Endodermal cell (in vitro differentiated cells): ENCODE measurements at regions not wholly inside any gene's neighbourhood (a gene's known extent, or its start where the extent isn't known, plus 50 kb on each side); places are given as distances from the start of the nearest gene placed in this dataset.

ENCODE experiments used
- DNase-seq: peaks from one replicate; pipeline ENCODE4 v3.0.0-alpha.2; 2017
- H3K27ac ChIP-seq: 2 replicates; pipeline ENCODE4 v1.5.1; 2013; ENCODE audit warnings: mild to moderate bottlenecking, low read depth, low read length, moderate library complexity
- H3K27me3 ChIP-seq: 2 replicates; pipeline ENCODE4 v1.6.1; 2013; ENCODE audit warnings: mild to moderate bottlenecking, low read length, moderate library complexity; ENCODE audit not compliant: insufficient read depth, control insufficient read depth, poor library complexity, severe bottlenecking
- H3K36me3 ChIP-seq: 2 replicates; pipeline ENCODE4 v1.7.0; 2013; ENCODE audit warnings: mild to moderate bottlenecking, low read length, moderate library complexity; ENCODE audit not compliant: control insufficient read depth, insufficient read depth
- H3K4me1 ChIP-seq: one replicate; pipeline ENCODE4 v1.7.0; 2013; ENCODE audit warnings: low read length; ENCODE audit not compliant: control insufficient read depth, insufficient read depth
- H3K4me3 ChIP-seq: 2 replicates; pipeline ENCODE4 v1.5.1; 2013; ENCODE audit warnings: mild to moderate bottlenecking, low read length, moderate library complexity
- H3K9ac ChIP-seq: 2 replicates; pipeline ENCODE4 v1.6.1; 2013; ENCODE audit warnings: mild to moderate bottlenecking, low read length, moderate library complexity; ENCODE audit not compliant: poor library complexity, severe bottlenecking; ENCODE audit errors: extremely low read depth
- H3K9me3 ChIP-seq: 2 replicates; pipeline ENCODE4 v1.6.1; 2013; ENCODE audit warnings: mild to moderate bottlenecking, low read length, moderate library complexity; ENCODE audit not compliant: control insufficient read depth
- H3K27ac Mint-ChIP-seq: 2 replicates; pipeline ENCODE4 v1.8.0; 2020; ENCODE audit warnings: mixed read lengths
- H3K27me3 Mint-ChIP-seq: 2 replicates; pipeline ENCODE4 v1.8.0; 2021; ENCODE audit warnings: mild to moderate bottlenecking, mixed read lengths; ENCODE audit not compliant: insufficient read depth
- H3K36me3 Mint-ChIP-seq: 2 replicates; pipeline ENCODE4 v1.8.0; 2020; ENCODE audit warnings: low read depth, mixed read lengths
- H3K4me1 Mint-ChIP-seq: 2 replicates; pipeline ENCODE4 v1.8.0; 2020; ENCODE audit warnings: mixed read lengths
- H3K4me3 Mint-ChIP-seq: 2 replicates; pipeline ENCODE4 v1.8.0; 2020; ENCODE audit warnings: mild to moderate bottlenecking, moderate library complexity, mixed read lengths
- H3K9me3 Mint-ChIP-seq: 2 replicates; pipeline ENCODE4 v1.8.0; 2020; ENCODE audit warnings: mild to moderate bottlenecking, mixed read lengths
- CTCF ChIP-seq: fragments of 200-600 bp; sonication (generic); conservative IDR thresholded peaks from 2 replicates; pipeline ENCODE4 v1.5.0; 2021; ENCODE audit warnings: antibody characterized with exemption, mild to moderate bottlenecking
- WGBS, 2 experiments: methylation state at CpG; one replicate each; pipeline versions ENCODE4 v1.1.5 to v1.1.7; 2013; ENCODE audit warnings: missing lambda C conversion rate in 2 of 2, mixed read lengths in 1 of 2; ENCODE audit not compliant: insufficient coverage in 1 of 2, insufficient read length in 1 of 2; 5-methylcytosine and 5-hydroxymethylcytosine counted together

- Mint-ChIP-seq H3K4me3 (no peak overlapping the region), H3K9me3 (peaks cover 6% of the 10 kb centered on the region), H3K27me3 (no peaks in the 10 kb centered on the region), H3K27ac (no peak overlapping the region), H3K36me3 (no peaks in the 10 kb centered on the region), H3K4me1 (no peaks in the 10 kb centered on the region)
- H3K4me1 ChIP-seq, result no peaks in the 10 kb centered on the region
- H3K9me3 ChIP-seq, result no peaks in the 10 kb centered on the region
- no peaks in the 10 kb centered on the region for H3K27me3 ChIP-seq
- no peak for TF ChIP-seq CTCF
- no peak overlapping the region for H3K9ac ChIP-seq
- H3K36me3 ChIP-seq, result no peaks in the 10 kb centered on the region
- no peak overlapping the region for H3K27ac ChIP-seq
- H3K4me3 ChIP-seq, result no peak overlapping the region
- no peak for DNase-seq
Observed at GRCh38 chr21:22556829-22557228, 1558.6 kb downstream of the NCAM2 start.

DNA sequence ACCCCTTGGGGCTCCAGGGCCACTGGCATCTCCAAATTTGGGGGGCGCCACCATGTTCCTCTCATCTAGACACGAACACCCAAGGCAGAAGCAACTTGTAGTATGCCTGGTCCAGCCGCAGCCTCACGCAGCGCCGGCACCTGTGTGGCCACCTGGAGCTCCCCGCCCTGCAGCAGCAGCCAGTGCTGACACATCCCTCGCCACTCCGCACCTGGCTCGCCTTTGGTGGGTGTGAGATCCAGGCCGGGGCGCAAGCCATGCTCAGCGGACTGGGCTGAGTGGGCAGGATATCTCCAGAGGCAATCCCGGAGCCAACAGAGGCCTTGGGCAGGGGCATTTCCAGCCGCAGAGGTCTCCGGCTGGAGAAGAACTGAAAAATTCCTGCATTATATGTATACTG, 1563.7 kb downstream of the NCAM2 start:
- Mint-ChIP-seq H3K4me3 (no peak overlapping the region), H3K9me3 (peaks cover 7% of the 10 kb centered on the region), H3K4me1 (no peaks in the 10 kb centered on the region), H3K27ac (no peak overlapping the region), H3K36me3 (no peaks in the 10 kb centered on the region), H3K27me3 (no peaks in the 10 kb centered on the region)
- TF ChIP-seq CTCF, result no peak
- H3K4me3 ChIP-seq, result no peak overlapping the region
- no peaks in the 10 kb centered on the region for H3K27me3 ChIP-seq
- H3K4me1 ChIP-seq, result no peaks in the 10 kb centered on the region
- no peaks in the 10 kb centered on the region for H3K36me3 ChIP-seq
- no peak overlapping the region for H3K27ac ChIP-seq
- DNase-seq, result no peak
- WGBS, 2 experiments, result 76 to 88% methylated on average over 5 to 16 of the region's 16 CpGs
- H3K9ac ChIP-seq, result no peak overlapping the region
- no peaks in the 10 kb centered on the region for H3K9me3 ChIP-seq

DNA sequence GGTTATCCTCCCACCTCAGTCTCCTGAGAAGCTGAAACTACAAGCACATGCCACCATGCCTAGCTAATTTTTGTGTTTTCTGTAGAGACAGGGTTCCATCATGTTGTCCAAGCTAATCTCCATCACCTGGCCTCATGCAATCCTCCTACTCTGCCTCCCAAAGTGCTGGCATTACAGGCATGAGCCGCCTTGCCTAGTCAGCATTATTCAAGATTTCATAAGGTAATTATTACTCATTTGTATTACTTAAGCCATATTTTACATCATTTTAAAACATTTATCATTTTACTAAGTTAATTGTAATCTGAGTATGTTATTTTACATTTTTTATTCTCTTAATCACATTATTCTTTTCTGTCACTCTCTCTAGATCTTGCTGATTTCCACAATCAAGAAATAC, 1575.6 kb downstream of the NCAM2 start:
- 100% methylated on average over 1 of the region's 1 CpG; no CpG with 5 or more reads in 1 of the 2 experiments for WGBS, 2 experiments
- no peak overlapping the region for H3K27ac Mint-ChIP-seq
- no peak for DNase-seq
- Histone ChIP-seq H3K27ac (no peak overlapping the region), H3K4me1 (peaks cover 2% of the 10 kb centered on the region), H3K36me3 (no peaks in the 10 kb centered on the region), H3K9ac (no peak overlapping the region), H3K9me3 (no peaks in the 10 kb centered on the region), H3K27me3 (no peaks in the 10 kb centered on the region), H3K4me3 (no peak overlapping the region)
- H3K4me3 Mint-ChIP-seq, result no peak overlapping the region
- peaks cover 1% of the 10 kb centered on the region for H3K27me3 Mint-ChIP-seq
- H3K4me1 Mint-ChIP-seq, result peaks cover 4% of the 10 kb centered on the region
- no peaks in the 10 kb centered on the region for H3K9me3 Mint-ChIP-seq
- no peak for TF ChIP-seq CTCF
- H3K36me3 Mint-ChIP-seq, result no peaks in the 10 kb centered on the region
